8988T (cell line): ENCODE measurements at regions not wholly inside any gene's neighbourhood (a gene's known extent, or its start where the extent isn't known, plus 50 kb on each side); places are given as distances from the start of the nearest gene placed in this dataset.

Experiments used
- DNase-seq: peaks from one replicate; pipeline ENCODE4 v3.0.0; 2011

GRCh38 chr1:184919892-184920291 lies 54.4 kb downstream of the NIBAN1 start:
- no peak for DNase-seq

DNA sequence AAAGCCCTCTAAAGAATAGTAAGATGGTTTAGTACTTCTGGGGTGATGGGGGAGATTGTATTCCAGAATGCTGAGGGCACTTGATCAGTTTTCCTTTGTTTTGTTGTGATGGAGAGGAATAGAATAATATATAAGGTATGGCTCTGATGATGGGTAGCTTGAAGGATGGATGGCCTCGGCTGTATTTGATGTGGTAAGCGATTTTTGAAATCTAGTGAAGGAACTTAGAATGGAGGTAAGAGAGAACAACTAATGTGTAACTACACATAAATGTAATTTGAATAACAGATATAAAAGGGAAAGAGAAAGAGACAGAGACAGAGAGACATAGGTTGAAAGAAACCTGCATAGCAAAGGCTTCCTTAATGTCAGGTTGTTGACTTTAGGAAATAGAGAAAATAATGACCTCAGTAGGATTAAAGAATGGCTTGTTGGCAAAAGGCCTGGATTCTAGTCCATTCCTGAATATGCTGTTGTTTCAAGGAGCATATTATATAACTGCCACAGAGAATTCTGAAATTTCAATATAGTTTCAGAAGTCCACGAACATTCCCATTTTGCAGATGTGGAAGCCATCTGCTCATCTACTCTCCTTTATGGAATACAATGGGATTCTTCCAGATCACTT lies 58.7 kb downstream of the NIBAN1 start:
- no peak for DNase-seq

DNA sequence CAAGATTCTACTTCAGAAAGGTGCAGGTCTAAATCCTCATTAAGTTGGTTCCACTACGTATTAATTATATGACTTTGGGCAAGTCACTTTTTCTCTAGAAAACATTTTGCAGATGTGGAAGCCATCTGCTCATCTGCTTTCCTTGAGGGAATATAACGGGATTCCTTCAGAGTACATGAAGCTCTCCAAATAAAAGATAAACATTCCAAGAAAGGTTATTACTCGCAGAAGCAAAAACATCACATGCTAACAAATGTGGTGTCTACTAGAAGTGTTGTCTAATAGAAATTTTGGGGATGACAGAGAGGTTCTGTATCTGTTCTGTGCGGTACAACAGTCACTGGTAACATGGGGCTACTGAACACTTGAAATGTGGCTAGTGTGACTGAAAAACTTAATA lies 60.2 kb downstream of the NIBAN1 start:
- DNase-seq = no peak

DNA sequence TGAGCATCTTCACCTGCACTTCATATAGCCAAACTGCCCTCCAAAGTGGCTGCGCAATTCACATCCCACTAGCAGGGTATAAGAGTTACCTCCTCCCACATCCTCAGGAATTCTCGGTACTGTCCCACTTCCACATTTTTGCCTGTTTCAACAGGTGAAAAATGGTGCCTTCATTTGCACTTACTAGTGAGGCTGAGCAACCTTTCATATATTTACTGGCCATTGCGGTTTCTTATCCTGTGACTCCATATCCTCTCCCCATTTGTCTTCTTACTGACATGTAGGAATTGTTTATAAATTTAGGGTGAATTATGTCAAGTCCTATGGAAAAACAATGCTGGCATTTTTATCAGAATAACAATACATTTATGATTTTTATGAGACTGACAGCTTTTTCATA lies 61.9 kb downstream of the NIBAN1 start:
- no peak for DNase-seq

DNA sequence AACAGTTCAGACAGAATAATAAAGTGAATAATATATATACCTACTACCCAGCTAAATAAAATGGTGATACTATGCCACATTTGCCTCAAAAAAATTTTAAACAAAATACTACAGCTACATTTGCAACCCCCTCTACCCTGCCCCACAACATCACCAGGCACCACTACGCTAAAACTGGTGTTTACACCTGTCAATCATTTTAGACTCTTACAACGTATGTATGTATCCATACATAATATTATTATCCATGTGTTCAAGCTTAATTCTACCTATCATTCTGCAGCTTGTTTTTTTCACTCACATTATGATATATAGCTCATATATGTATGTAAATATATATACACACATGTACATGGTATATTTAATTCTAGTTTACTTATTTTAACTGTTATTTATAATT lies 62.5 kb downstream of the NIBAN1 start:
- DNase-seq = no peak

GRCh38 chr1:184911103-184911745 lies 63.1 kb downstream of the NIBAN1 start:
- no peak for DNase-seq

GRCh38 chr1:184910691-184911091 lies 63.6 kb downstream of the NIBAN1 start:
- no peak for DNase-seq

- DNase-seq = no peak
Observed at GRCh38 chr1:184910005-184910404, 64.3 kb downstream of the NIBAN1 start.

DNA sequence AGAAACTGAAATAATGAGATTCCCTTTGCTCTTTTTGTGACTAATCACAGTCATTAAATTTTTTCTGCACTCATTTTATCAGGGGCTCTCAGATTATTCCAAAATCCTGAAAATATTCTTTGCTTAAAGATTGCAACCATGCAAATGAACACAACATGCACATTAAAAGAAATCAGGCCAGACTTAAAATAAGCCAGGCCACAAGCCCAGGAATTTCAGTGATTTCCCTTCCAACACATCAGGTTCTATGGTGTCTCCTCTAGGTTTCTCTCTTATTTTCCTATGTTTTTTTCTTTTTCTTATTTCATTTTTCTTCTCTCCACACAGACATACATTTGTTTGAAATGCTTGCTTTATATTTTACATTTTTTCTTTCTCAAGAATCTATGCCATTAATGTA lies 65.3 kb downstream of the NIBAN1 start:
- no peak for DNase-seq

DNA sequence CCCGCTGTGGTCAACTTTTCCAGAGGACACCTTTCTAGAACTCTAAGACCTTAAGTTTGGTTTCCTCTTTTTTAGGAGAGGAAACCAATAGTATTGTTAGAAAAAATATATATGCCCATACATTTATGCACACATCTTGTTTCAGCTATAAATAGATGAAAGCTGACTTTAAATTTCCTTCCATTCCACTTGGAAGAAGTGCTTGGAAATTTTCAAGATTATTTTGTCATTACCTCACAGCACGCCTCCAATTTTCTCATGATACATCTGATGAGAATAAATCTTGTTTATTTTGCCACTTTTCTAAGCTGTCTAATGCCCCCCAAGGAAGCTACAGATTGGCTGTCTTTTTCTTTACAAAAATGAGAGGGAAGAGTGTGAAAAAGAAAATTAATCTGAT lies 65.8 kb downstream of the NIBAN1 start:
- DNase-seq = no peak

DNA sequence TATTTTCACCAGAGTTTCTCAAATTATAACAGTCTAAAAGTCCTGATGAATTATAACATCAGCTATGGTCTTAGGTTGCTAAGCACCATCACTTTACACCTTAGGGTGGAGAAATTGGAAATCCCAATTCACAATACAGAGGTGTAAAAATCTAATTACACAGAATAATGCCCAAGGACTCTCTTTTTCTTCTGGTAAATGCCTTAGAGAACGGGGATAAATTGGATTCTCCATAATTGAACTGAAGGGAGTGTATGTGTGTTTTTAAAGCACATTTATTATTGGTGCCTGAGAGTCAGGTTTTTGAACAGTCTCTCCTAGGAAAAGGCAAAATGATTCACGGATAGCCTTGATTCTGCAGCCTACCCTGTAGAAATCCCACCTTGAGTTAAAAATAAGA lies 66.8 kb downstream of the NIBAN1 start:
- no peak for DNase-seq

DNA sequence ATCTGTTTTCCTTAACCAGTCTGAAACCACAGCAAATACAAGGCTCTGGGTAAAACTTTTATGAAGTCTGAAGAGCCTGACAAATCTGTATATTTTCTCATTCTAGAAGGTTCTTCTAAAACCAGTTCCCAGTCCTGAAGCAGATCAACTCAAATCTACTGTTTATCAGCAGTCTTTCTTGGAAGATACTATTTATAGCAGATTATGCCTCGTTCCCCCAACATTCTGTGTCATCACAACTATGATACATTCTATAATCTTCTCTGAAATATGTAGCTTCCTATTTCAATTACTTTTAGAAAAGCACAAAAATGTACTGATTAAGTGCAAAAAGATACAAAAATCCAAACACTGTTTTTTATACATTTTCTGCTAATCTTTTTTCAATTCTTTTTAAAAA lies 67.5 kb downstream of the NIBAN1 start:
- DNase-seq = no peak

DNA sequence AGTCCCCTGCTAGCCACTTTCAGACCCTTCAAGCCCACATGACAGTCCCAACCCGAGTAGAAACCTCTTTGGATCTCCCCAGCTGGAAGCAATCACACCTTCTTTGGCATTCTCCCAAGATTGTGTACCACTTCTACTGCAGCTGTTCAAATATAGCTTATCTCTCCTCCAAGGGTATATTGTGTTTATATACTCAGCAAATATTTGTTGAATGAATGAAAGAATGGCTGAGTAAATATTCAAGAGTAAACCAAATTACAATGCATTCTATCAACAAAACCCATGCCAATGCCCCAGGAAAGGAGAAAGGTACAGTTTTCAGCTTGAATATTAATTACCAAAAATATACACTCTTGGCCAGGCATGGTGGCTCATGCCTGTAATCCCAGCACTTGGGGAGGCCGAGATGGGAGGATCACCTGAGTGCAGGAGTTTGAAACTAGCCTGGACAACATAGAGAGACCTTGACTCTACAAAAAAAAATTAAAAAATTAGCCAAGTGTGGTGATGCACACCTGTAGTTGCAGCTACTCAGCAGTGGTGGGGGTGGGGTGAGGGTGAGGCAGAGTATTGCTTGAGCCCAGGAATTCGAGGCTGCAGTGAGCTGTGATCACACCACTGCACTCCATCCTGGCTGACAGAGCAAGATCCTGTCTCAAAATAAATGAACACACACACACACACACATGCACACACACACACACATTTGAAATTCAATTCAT lies 68.5 kb downstream of the NIBAN1 start:
- no peak for DNase-seq

DNA sequence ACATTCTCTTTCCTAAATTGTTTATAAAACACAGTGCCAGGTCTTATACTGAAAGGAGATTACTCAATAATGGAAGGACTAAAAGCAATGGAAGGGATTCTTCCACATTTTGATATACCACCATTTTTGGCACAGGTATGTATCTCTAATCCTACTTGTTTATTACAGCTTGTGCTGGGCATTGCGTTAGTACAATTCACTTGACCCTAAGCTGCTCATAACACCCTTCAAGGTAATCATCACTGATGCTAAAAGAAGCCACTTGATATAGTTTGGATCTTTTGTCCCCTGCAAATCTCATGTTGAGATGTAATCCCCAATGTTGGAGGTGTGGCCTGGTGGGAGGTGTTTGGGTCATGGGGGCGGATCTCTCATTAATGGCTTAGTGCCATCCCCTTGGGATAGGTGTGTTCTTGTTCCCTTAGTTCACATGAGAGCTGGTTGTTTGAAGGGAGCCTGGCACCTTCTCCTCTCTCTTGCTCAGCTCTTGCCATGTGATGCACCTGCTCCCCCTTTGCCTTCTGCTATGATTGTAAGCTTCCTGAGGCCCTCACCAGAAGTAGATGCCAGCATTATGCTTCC lies 71.1 kb downstream of the NIBAN1 start:
- no peak for DNase-seq

GRCh38 chr1:184900507-184900906 lies 73.8 kb downstream of the NIBAN1 start:
- DNase-seq = no peak

- no peak for DNase-seq
Observed at GRCh38 chr1:184896000-184896399, 78.3 kb downstream of the NIBAN1 start.

GRCh38 chr1:184895086-184895485 lies 79.2 kb downstream of the NIBAN1 start:
- DNase-seq = no peak

DNA sequence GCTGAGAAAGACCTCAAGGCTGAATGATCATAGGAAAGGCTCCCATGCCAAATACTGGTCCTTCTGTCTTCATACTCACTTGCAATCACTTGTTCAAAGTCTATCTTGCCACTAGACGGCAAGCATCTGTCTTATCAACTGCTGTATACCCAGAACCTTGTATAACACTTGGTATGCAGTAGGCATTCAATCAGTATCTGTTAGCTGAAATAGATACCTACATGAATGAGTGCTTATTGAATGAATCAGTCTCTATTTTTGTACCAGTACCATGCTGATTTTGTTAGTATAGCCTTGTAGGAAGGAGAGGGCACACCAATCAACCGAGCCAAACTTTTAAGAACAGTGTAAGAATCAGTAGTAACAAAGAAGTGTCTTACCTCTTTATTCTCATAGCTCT lies 80.6 kb downstream of the NIBAN1 start:
- DNase-seq = no peak

GRCh38 chr1:184892116-184892515 lies 82.2 kb downstream of the NIBAN1 start:
- no peak for DNase-seq

DNA sequence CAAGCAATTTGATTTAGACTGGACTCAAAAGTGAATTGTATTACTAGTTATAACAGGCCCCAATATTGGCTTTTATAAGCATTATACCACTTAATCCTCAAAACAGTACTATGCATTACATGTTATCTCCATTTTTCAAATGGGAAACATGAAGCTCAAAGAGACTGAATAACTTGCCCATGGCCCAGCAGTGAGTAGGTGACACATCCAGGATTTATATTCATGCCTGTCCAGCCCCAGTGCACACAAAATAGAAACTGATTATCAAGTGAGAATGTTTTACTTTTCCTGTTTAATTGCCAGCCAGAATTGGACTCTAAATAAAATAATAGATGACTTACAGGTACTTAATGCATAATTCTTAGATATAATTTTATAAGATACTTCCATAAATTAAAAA lies 82.9 kb downstream of the NIBAN1 start:
- DNase-seq = no peak

GRCh38 chr1:184890539-184890973 lies 83.8 kb downstream of the NIBAN1 start:
- DNase-seq = no peak

- DNase-seq = no peak
Observed at GRCh38 chr1:184889902-184890301, 84.4 kb downstream of the NIBAN1 start.

DNA sequence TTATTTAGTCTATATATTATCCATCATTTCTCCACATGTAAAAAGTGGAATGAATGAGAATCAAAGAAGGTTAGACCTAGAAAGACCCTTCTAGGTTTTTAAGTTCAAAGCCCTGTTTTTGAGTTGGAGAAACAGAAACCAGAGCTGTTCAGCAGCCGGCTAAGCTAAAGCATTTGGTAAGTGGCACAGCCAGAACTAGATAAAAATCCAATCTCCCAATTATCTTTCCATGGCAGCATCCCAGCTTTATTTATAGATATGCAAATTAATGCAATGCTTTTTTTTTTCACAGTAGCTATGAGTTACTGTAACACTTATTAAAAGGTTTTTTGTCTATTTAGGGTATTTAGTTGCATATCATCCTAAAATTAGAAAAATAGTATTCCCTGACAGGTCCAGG lies 85.1 kb downstream of the NIBAN1 start:
- no peak for DNase-seq

- no peak for DNase-seq
Observed at GRCh38 chr1:184888505-184888904, 85.8 kb downstream of the NIBAN1 start.
